Middle frontal gyrus (tissue), 1 donor: ENCODE measurements at regions not wholly inside any gene's neighbourhood (a gene's known extent, or its start where the extent isn't known, plus 50 kb on each side); places are given as distances from the start of the nearest gene placed in this dataset.

ENCODE experiments used
- DNase-seq: peaks from one replicate; pipeline ENCODE4 v3.0.0-alpha.2; 2015; ENCODE audit warnings: low spot score; ENCODE audit errors: extremely low spot score

GRCh38 chr6:111957623-111958315 is 84.5 kb upstream of the FYN start:
- DNase-seq: no peak

- no peak for DNase-seq
Observed at GRCh38 chr6:111958534-111958933, 85.3 kb upstream of the FYN start.

- DNase-seq: no peak
Observed at GRCh38 chr6:111959766-111960165, 86.5 kb upstream of the FYN start.

GRCh38 chr6:111967131-111967530 is 86.8 kb upstream of the CCN6 start:
- DNase-seq: no peak

- no peak for DNase-seq
Observed at GRCh38 chr6:111970426-111970825, 83.5 kb upstream of the CCN6 start.

GRCh38 chr6:111971181-111971841 is 82.6 kb upstream of the CCN6 start:
- DNase-seq: no peak

- no peak for DNase-seq
Observed at GRCh38 chr6:111971866-111972532, 81.9 kb upstream of the CCN6 start.

GRCh38 chr6:111972745-111973117 is 81.2 kb upstream of the CCN6 start:
- no peak for DNase-seq

GRCh38 chr6:111973118-111973761 is 80.7 kb upstream of the CCN6 start:
- DNase-seq: no peak

- DNase-seq: no peak
Observed at GRCh38 chr6:111973927-111974639, 79.8 kb upstream of the CCN6 start.

GRCh38 chr6:111975466-111975865 is 78.4 kb upstream of the CCN6 start:
- no peak for DNase-seq

- DNase-seq: no peak
Observed at GRCh38 chr6:111976139-111976538, 77.8 kb upstream of the CCN6 start.

GRCh38 chr6:111978532-111979149 is 75.3 kb upstream of the CCN6 start:
- DNase-seq: no peak

- no peak for DNase-seq
Observed at GRCh38 chr6:111979633-111980032, 74.3 kb upstream of the CCN6 start.

GRCh38 chr6:111980143-111980542 is 73.8 kb upstream of the CCN6 start:
- no peak for DNase-seq

GRCh38 chr6:111980971-111981840 is 72.7 kb upstream of the CCN6 start:
- DNase-seq: no peak

- no peak for DNase-seq
Observed at GRCh38 chr6:111982681-111983080, 71.2 kb upstream of the CCN6 start.

GRCh38 chr6:111983193-111983592 is 70.7 kb upstream of the CCN6 start:
- no peak for DNase-seq

GRCh38 chr6:111984081-111984480 is 69.8 kb upstream of the CCN6 start:
- DNase-seq: no peak
